ENCODE measurements at regions not wholly inside any gene's neighbourhood (a gene's known extent, or its start where the extent isn't known, plus 50 kb on each side); places are given as distances from the start of the nearest gene placed in this dataset.

GRCh38 chr10:56785292-56785691, 424.2 kb upstream of the ZWINT start:
- H3K36me3 ChIP-seq = no peaks in the 10 kb centered on the region
- DNase-seq = no peak
- H3K4me3 ChIP-seq = no peak overlapping the region
- no peaks in the 10 kb centered on the region for H3K4me1 ChIP-seq
- no peaks in the 10 kb centered on the region for H3K27me3 ChIP-seq
- intact Hi-C loops (cut with DNase I) = no loop called here
- no peak overlapping the region for H3K27ac ChIP-seq
- H3K9me3 ChIP-seq = no peaks in the 10 kb centered on the region
- TF ChIP-seq POLR2A (IDR thresholded peaks at IDR 0.05) (no peak), CTCF (IDR thresholded peaks at IDR 0.05) (no peak)
- no peak for ATAC-seq
- WGBS (ENCODE audit: insufficient coverage, low coverage, low lambda C conversion rate, missing lambda C conversion rate) = 46% methylated on average over 3 of the region's 3 CpGs

GRCh38 chr10:56782503-56782902, 421.4 kb upstream of the ZWINT start:
- H3K27me3 ChIP-seq = no peaks in the 10 kb centered on the region
- 23% methylated on average over 4 of the region's 4 CpGs for WGBS (ENCODE audit: insufficient coverage, low coverage, low lambda C conversion rate, missing lambda C conversion rate)
- DNase-seq (no peak), ATAC-seq (no peak)
- no peaks in the 10 kb centered on the region for H3K36me3 ChIP-seq
- no peaks in the 10 kb centered on the region for H3K4me1 ChIP-seq
- H3K4me3 ChIP-seq = no peak overlapping the region
- TF ChIP-seq POLR2A (IDR thresholded peaks at IDR 0.05) (no peak), CTCF (IDR thresholded peaks at IDR 0.05) (no peak)
- no peaks in the 10 kb centered on the region for H3K9me3 ChIP-seq
- intact Hi-C loops (cut with DNase I) = no loop called here
- no peak overlapping the region for H3K27ac ChIP-seq

DNA sequence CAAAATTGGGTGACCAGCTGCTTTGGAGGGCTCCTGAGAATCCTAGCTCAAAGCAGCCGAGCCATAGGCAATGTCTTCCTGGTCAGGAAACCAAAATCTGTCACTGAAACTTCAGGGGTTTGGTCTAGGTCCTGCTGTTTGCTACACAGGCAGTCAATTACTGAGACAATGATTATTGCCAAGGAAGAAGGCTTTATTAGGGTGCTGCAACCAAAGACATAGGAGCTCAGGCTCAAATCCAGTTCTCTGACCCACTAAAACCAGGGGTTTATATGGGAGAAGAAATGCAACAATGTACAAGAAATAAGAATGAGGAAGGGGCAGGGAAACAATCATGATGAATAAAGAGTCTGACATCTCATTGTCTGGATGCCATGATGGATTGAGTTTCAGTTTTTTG, 410.3 kb upstream of the ZWINT start:
- 17% methylated on average over 1 of the region's 1 CpG for WGBS (ENCODE audit: insufficient coverage, low coverage, low lambda C conversion rate, missing lambda C conversion rate)

DNA sequence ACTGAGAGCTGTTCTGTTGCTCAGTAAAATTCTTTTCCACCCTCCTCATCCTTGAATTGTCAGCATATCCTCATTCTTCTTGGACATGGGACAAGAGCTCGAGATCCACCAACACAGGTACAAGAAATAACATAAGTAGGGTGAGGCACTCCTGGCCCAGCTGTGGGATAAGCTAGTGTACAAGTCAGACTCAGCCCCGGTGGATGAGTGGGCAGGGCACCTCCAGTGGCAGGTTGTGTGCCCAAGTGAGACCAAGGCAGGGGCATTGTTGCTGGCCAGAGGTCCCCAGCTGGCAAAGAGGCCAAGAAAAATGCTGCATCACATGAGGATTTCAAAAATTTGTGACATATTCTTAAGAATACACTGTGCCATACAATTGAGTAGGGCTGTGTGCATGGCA, 402.0 kb upstream of the ZWINT start:
- Histone ChIP-seq H3K36me3 (no peaks in the 10 kb centered on the region), H3K4me3 (no peak overlapping the region), H3K27me3 (no peaks in the 10 kb centered on the region), H3K9me3 (no peaks in the 10 kb centered on the region), H3K4me1 (no peaks in the 10 kb centered on the region), H3K27ac (no peak overlapping the region)
- DNase-seq (no peak), ATAC-seq (no peak)
- WGBS (ENCODE audit: insufficient coverage, low coverage, low lambda C conversion rate, missing lambda C conversion rate) = 61% methylated on average over 2 of the region's 2 CpGs
- intact Hi-C loops (cut with DNase I) = no loop called here
- no peak for TF ChIP-seq POLR2A (IDR thresholded peaks at IDR 0.05)
- no peak for TF ChIP-seq CTCF (IDR thresholded peaks at IDR 0.05)

More for the DNA sequence above, 410.3 kb upstream of the ZWINT start:
- Histone ChIP-seq H3K4me3 (no peak overlapping the region), H3K4me1 (no peaks in the 10 kb centered on the region), H3K36me3 (no peaks in the 10 kb centered on the region), H3K27ac (no peak overlapping the region), H3K27me3 (no peaks in the 10 kb centered on the region), H3K9me3 (no peaks in the 10 kb centered on the region)
- no peak for DNase-seq
- no peak for ATAC-seq
- intact Hi-C loops (cut with DNase I) = no loop called here
- TF ChIP-seq CTCF (IDR thresholded peaks at IDR 0.05) (no peak), POLR2A (IDR thresholded peaks at IDR 0.05) (no peak)

DNA sequence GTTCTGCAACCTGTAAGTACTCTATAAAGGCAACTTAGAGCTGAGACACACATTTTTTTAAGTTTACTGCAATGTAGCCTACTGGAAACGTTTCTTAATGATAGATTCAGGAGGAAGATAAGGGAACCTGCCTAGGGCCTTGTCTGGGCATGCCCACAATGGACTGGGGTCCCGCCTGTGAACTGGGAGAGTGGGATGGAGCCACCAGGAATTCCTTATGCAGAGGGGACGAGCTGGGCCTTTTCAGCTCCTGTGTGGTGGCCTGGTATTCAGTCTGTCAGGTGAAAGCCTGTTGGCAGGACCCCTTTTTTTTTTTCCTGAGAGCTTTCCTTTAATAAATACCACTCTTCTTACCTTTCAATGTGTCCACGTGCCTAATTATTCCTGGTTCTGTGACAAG, 384.4 kb upstream of the ZWINT start:
- Histone ChIP-seq H3K36me3 (no peaks in the 10 kb centered on the region), H3K27ac (no peak overlapping the region), H3K4me3 (no peak overlapping the region), H3K27me3 (no peaks in the 10 kb centered on the region), H3K4me1 (no peaks in the 10 kb centered on the region), H3K9me3 (no peaks in the 10 kb centered on the region)
- ATAC-seq = no peak
- no peak for TF ChIP-seq CTCF (IDR thresholded peaks at IDR 0.05)
- TF ChIP-seq POLR2A (IDR thresholded peaks at IDR 0.05) = no peak
- intact Hi-C loops (cut with DNase I) = no loop called here
- 19% methylated on average over 4 of the region's 4 CpGs for WGBS (ENCODE audit: insufficient coverage, low coverage, low lambda C conversion rate, missing lambda C conversion rate)
- no peak for DNase-seq
